NAMALWA (cell line): ENCODE measurements at regions not wholly inside any gene's neighbourhood (a gene's known extent, or its start where the extent isn't known, plus 50 kb on each side); places are given as distances from the start of the nearest gene placed in this dataset.
"Not testable (repeated sequence)": the region's sequence is repeated elsewhere in the genome, so short reads cannot be mapped to it uniquely, and the experiment has no call there.

Experiments used
- DNase-seq: peaks from one replicate; pipeline ENCODE4 v3.0.0-alpha.2; 2015; ENCODE audit warnings: low spot score

DNA sequence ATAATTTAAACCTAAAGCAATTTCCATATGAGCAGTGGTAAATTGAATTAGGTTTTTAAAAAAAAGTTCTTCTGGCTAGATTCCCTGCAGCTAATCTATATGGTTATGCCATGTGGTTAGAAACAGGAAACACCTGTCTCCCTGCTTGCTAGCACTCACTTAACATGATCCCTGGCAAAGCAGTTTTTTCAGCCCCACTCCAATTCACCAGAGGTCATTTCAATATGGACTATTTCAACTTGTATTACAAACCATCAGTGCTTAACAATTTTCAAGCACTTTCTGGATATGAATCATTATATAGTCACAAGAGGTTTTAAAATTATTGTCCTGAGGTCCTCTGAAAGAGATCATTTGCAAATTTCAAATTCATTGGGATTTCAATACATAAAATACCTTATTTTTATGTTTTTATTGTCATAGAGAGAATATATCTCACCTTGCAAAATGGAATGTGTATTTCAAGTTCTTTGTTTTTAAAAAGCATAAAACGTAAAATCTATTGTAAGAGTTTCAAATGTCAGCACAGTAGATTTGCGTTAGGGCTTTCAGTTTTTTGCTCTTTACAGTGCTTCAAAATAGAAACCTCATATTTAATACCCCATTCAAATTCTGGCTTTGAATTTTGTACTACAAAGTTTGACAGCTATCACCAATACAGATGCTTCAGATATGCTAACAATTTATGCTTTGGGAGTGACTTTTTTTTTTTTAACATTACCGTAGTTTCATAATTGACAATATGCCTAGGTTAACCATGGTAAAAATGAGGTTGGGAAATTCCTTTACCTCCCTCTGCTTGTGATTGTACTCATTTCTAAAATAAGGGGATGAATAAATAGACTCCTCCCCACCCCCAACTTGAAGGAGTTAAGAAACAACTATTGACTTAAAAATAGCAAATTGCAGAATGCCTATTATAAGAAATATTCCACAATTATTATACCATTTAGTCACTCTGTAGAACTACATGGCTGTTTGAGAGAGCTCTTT is 117.5 kb upstream of the HGF start:
- peak; percentile 82 for DNase-seq

DNA sequence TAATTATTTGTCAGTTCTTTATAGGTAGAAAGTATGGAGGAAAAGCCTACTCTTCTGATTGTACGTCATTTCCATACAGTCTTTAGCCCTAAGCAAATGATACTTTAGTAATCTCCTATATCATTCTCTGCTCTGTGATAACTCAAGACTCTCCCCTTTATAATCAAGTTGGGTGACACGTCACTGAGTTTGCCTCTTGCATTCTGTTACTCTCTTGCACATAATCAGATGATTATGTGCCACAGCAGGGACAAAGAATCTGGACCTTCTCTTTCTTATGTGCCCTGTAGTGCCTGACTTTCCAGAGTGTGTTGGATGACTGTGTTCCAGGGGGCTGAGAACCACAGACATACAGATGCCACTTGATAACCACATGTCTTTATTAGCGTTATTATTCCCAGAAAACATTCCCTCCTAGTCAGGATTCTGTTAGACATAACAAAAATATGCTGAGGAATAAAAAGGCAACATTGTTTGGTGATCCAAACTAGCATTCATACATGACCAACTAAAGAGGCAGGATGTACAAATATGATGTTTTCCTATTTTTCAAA is 116.4 kb upstream of the HGF start:
- DNase-seq = peak; percentile 11

DNA sequence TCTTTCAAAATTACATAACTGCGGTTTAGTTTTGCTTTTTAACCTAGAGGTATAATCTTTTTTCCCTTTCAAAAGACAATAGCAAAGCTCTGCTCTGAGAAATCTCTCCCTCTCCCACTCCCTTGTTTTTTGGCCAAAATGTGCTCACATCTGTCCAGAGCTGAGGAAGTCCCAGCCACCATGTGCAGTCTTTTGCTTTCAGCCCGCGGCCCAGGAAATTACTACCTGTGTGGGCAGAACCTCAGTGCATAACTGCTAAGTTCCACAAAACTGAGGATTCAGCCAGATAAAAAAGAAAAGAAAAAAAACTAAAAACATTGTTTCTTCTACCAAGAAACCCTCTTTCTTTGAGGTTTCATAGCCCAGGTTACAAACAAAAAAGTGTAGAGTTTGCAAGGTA is 115.0 kb upstream of the HGF start:
- no peak for DNase-seq

DNA sequence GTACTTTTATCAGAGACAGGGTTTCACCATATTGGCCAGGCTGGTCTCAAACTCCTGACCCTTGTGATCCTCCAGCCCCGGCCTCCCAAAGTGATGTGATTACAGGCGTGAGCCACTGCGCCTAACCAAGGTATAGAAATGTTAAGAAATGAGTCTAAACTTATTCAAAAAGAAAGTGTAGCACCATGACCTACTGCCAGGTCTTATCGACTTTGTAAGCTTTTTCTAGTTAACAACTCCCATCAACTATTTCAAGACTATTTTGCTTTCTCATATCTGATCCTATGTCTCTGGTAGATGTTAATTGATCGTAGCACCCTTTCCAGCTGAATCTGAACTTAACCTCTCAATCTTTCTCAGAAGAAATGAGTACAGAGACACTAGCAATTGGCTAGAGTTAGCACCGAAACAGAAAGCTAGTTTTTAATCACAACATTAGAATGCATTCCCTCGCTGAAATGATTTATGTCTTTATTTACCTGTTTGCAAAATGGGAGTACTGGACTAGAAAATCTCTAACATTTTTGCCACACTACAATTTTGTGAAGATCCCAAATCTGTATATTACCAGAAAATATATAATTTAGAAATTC is 114.0 kb upstream of the HGF start:
- DNase-seq = peak; percentile 7

DNA sequence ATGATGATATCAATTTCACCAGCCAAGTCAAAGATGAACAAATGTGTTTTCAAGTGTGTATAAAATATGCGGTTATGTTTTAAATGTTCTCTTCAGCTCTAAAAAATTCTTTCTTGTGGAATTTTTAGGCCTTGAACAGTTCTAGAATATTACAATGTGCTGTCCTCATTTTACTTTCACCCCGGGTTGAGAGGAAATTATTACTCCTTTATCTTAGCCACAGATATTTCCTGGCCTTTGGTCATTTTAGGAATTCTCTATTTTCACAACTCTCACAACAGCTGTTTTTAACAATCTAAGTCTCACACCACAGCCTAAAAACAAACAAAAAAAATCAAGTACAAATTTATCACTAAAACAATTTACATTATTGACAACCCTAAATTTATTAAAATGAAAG is 112.2 kb upstream of the HGF start:
- DNase-seq = no peak

DNA sequence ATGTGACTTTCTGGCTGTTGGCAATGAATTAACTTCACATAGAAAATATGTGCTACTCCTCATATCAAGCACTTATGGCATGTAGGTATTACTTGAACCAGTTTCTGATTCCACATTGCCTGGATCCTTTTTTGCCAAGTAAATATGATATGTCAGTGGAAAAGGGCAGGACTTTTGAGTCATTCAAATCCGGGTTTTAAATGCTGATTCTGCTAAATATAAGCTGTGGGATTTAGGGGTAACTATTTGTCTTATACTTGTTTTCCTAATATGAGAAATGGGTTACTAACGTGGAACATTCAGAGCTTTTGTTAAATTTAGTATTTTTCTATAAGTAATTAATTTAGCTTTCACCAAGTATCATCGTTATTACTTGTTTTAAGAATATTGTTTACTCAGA is 108.0 kb upstream of the HGF start:
- DNase-seq = no peak

DNA sequence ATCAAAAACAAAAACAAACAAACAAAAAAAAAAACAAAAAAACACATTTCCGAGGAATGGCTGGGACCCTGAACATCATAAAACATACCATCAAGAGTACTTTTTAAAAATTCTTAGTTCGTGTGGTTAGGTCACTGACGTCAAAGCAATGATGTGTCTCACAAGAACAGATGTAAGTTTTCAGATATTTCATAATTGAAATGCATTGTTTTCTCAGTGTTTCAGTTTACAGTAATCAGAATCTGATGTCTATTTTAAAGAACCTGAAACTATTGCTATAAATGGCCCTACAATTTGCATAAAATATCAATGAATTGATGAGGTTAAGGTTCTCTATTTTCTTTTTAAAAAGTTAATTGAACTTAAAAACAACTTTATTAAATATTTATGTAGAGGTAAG is 103.7 kb upstream of the HGF start:
- no peak for DNase-seq

DNA sequence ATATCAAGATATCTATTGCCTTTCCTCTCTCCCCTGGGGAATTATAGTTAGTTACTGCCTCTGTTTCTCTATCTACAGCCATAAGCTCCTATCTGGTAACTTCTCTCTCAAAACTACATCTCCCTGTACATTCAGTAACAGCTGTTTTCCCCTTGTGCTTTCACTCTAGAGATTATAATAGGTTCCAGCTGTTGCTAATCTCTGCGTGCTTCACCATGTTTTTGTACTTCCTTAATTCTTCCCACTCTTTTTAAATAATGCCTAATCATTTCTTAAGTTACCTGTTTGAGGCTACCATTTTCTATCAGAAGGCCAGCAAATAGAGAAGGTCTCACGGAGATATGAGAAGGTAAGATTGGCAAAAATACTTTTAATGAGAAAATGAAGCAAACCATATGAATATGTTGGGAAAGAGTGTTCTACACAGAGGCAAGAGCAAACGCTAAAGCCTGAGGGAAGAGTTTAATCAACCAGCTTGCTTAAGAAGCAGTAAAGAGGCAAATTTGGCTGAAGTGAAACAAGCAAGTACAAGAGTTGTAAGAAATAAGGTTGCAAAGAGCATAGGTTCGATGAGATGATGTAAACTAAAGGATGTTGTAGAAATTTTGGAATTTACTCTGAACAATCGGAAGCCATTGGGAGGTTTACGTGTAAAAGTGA is 101.9 kb upstream of the HGF start:
- no peak for DNase-seq

DNA sequence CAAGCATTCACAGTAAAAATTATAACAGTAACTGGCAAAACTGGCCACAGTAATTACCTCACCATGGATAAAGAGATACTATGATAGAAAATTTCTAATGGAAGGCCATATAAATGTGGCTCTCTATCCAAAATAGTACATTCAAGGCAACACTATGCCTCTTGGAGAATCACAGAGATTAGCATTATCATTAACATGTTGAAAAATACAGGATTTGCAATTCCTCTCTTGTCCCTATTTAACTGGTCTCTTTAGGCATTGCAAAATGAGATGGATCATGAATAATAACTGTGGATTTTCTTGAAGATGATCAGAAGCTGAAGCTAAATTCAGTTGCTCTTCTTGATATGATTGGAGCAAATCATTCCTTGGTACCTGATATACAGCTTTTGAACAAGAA is 100.8 kb upstream of the HGF start:
- DNase-seq = no peak

DNA sequence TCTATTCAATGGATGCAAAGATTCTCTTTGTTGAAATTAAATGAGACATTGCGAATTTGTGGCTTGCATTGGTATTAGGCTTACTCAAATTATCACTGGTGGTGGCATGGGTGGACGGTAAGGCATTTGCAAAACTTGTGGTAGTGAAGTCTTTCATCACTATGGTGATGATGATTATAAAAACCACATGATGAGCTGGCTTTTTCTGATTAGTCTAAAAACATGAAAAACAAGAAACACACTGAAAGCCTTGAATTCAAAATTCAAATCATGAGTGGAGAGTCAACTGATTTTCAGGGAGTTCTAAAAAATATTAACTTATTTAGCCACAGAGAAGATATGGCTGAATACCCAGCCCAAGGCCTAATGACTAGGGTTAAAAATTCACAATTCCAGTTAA is 99.8 kb upstream of the HGF start:
- no peak for DNase-seq

DNA sequence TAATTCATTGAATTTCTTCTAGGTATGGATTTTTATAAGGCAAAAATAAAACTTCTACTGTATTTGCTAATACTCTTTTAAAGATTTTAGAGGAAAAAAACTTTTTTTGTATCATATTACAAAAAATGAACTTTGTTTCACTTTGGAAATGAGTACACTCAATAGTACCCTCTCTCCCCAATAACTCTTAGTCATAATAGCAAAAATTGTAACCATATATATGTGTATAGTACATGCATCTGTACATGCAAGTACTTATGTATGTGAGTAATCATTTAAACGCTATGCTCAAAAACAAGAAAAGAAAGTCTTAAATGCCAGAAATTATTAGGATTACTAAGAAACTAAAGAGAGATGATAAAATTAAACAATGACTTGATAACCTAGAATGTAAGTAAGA is 95.9 kb upstream of the HGF start:
- no peak for DNase-seq

DNA sequence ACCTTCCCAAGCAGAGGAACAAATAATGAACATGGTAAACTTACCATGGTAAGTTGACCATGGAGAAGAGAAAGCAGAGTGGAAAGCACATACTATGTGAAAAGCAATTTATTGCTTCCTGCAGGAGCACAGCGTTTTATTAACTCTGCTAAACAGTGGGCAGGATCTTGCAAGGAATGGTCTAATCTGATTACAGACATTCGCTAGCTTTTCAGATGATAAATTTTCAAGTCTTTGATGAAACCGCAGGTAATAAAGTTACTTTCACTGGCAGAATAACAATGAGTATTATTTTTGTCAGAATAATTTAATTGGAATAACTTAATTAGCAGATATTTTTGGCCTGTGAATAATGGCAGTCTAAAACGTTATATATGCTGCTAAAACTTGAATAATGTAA is 89.6 kb upstream of the HGF start:
- no peak for DNase-seq

DNA sequence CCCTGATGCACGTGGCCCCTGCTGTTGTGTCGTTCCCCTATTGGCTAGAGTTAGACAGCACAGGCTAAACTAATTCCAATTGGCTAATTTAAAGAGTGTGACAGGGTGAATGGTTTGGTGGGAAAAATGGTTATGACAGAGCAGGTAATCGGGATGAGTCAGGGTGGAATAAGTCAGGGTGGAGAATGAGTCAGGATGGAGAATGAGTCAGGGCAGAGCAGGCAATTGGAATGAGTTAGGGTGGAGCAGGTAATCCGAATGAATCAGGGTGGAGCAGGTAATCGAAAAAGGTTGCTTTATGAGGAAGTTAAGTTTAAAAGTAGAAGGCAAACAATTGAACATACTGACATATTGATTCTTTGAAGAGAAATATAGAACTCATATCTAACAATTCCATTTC is 89.0 kb upstream of the HGF start:
- not testable (repeated sequence) for DNase-seq

DNA sequence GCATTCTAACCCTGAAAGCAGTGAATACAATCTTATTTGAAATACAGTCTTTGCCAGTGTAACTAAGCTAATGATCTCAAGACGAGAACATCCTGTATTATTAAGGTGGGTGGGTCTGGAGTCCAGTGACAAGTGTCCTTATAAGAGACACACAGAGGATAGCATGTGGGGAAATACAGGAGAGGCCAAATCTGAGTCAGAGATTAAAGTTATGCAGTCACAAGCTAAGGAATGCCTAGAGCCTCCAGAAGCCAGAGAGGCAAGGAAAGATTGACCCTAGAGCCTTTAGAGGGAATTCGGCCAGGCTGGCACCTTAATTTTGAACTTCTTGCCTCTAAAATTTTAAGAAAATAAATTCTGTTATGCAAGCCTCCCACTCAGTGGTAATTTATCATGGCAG is 87.5 kb upstream of the HGF start:
- no peak for DNase-seq

DNA sequence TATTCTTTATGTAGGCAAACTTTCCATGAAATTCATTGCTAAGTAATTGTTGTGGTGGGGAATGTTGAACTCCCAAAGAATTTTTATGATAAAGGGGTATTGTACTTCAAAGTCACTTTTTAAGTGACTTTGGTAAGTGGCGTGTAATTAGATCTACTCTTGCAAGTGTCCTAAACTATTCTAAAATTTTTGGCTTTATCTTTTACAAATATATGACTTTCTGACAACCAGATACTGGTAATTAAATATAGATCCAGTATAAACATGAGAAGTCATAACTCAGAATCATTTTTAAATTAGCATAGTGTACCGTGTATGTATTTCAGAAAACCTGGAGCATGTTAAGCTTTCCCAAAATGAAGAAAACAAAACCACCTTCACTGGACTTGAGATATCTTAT is 84.7 kb upstream of the HGF start:
- no peak for DNase-seq

DNA sequence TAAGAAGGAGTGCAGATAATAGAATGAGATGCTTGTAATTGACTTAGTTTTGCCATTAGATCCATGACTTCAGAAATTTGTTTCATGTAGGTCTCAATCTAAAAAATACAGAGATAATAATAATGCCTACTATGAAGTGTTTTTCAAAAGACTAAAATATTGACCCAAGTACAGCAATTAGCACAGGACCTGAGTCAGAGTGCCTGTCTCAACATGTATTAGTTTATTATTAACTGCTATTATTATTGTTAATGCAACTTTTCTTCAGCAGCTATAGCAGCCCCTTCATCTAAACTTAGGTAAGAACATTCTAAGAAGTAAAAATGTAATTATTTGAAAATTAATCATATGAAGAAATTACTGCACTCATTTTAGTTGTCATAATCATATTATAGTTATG is 82.9 kb upstream of the HGF start:
- DNase-seq = no peak

DNA sequence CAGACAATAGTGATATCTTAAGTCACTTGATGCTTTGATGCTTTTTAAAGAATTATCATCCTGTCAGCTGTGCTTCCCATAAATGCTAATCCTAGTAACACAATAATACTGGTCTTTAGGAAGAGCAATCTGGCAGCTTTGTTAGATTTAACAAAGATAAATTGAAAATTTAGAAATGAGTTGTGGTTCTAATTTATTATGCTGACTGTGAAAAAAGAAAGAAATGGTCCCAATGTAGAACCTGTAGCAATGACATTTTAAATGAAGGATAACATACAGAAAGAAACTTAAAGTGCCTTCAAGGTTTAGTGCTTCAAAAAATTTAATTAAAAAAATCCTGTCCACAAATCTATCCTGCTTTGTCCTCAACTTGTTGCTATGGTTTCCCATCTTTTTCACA is 81.6 kb upstream of the HGF start:
- DNase-seq = no peak

DNA sequence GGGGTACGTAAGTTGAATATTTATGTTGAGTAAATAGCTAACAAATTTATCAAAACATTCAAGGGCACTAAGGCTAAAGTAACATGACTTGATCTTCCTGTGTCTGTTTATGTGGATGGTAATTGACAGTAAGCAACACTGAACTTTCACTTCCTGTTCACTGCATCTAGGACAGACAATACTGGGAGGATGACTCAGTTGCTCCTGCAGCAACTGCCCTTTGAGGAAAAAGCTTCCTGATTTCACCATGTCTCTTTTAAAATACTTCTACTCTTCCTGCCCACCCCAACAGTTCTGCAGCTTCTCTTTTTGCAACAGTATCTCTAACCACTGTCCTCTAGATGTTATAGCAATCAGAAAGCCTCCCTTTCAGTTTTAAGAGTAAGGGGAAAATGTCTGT is 76.6 kb upstream of the HGF start:
- peak; percentile 89 for DNase-seq

DNA sequence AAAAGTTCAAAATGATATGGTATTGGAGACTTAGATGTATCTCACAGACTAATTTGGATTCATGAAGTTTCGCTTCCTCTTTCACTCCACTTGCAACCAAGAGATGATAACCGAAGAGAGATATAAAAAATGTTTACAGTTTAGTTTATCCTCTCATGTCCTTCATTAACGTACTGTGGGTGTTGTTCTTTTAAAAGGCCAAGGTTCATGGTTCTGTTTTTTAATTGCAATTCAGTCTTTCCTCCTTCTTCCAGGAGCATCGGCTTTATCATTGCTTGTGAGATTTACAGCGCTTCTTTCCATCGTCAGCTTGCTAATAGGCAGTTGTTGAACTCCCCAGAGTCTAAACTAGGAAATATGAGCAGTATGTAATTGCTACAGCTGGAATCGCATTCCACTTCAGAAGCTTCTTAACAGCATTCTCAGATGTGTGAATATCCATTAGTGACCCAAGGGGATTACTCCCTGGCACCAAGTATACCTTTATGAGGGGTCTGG is 75.9 kb upstream of the HGF start:
- DNase-seq = peak; percentile 90

DNA sequence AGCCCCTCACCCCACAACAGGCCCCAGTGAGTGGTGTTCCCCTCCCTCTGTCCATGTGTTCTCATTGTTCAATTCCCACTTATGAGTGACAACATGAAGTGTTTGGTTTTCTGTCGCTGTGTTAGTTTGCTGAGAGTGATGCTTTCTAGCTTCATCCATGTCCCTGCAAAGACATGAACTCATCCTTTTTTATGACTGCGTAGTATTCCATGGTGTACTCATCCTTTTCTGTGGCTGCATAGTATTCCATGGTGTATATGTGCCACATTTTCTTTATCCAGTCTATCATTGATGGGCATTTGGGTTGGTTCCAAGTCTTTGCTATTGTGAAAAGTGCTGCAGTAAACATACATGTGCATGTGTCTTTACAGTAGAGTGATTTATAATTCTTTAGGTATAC is 73.8 kb upstream of the HGF start:
- not testable (repeated sequence) for DNase-seq

DNA sequence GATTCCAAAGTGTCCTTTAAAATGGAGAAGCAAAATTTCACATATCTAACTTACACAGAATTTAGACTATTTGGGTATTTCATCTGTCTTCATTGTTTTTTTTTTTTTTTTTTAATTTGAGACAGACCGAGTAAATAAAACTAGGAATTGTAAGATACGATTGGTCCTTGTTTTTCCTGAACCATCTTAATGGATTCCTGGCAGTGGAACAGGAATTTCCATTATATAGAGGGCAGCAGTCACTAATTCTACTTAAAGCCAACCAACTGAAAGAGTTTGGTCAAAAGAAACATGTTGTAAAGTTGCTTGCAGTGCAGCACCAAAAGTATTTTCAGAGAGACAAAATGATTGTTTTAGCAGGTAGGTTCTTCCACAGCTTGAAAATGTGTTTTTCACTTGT is 72.5 kb upstream of the HGF start:
- DNase-seq = no peak

DNA sequence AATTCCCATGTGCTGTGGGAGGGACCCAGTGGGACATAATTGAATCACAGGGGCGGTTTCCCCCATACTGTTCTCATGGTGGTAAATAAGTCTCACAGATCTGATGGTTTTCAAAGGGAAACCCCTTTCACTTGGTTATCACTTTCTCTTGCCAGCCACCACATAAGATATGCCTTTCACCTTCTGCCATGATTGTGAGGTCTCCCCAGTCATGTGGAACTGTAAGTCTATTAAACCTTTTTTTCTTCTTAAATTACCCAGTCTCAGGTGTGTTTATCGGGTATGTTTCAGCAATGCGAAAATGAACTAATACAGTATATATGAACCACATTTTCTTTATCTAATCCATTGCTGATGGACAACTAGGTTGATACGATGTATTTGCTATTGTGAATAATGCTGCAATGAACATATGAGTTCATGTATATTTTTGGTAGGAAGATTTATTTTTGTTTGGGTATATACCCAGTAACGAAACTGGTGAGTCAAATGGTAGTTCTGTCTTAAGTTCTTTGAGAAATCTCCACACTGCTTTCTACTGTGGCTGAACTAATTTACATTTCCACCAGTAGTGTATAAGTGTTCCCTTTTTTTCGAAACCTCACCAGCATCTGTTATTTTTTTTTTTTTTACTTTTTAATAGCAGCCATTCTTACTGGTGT is 70.0 kb upstream of the HGF start:
- no peak for DNase-seq
